Activated CD4-positive, alpha-beta T cell treated with anti-CD3 and anti-CD28 coated beads, Interleukin-2, amount 10 ng/mL, durations not matched to agents 7 days and 5 days (primary cell): ENCODE measurements at regions not wholly inside any gene's neighbourhood (a gene's known extent, or its start where the extent isn't known, plus 50 kb on each side); places are given as distances from the start of the nearest gene placed in this dataset.

Experiments
- CTCF ChIA-PET: fragments of 350-600 bp; sonication (Branson Sonifier 250); formaldehyde crosslinking; loops from one replicate; lab custom pipeline; 2021; ENCODE audit warnings: antibody characterized with exemption; lab: Charles Lee
- POLR2A ChIA-PET: fragments of 350-600 bp; sonication (Branson Sonifier 250); formaldehyde crosslinking; loops from one replicate; lab custom pipeline; 2021; ENCODE audit warnings: antibody characterized with exemption; lab: Charles Lee
- DNase-seq: peaks from one replicate; pipeline ENCODE4 v3.0.0-alpha.2; 2020
- H3K27ac Mint-ChIP-seq: one replicate; pipeline ENCODE4 v1.8.0; 2021; ENCODE audit warnings: mild to moderate bottlenecking, moderate library complexity, mixed read lengths
- H3K27me3 Mint-ChIP-seq: one replicate; pipeline ENCODE4 v1.8.0; 2021; ENCODE audit warnings: mixed read lengths
- H3K36me3 Mint-ChIP-seq: one replicate; pipeline ENCODE4 v1.8.0; 2021; ENCODE audit warnings: low read depth, mixed read lengths
- H3K4me1 Mint-ChIP-seq: one replicate; pipeline ENCODE4 v1.8.0; 2021; ENCODE audit warnings: mixed read lengths
- H3K4me3 Mint-ChIP-seq: one replicate; pipeline ENCODE4 v1.8.0; 2021; ENCODE audit warnings: mild to moderate bottlenecking, moderate library complexity, mixed read lengths
- H3K9me3 Mint-ChIP-seq: one replicate; pipeline ENCODE4 v1.8.0; 2021; ENCODE audit warnings: mixed read lengths

DNA sequence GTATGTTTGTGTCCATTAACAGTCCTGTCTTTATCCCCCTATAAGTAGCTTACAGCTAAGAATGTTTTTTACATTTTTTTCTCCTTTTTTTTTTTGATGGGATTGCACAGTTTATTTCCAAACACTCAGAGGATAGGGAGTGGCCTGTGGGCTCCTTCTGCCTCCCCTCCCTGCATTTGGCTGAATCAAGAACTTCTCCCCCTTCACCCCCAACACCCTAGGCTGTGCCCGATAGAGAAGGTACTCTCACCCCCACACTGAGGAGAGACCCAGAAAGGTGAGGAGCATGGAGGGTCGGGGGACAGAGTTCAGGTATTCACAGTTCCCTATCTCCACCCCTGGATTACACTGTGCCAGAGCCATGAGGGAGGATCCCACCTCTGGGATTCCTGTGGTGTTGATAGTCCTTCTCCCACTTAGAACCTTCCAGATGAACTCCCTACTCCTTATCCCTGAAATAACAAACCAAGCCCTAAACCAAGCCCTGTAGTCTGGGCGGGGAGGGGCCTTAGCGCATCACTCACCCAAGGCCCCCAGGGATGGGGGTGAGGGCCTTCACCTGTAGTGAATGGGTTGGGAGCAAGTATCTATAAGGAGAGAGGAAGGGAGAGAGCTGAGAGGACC is 97.1 kb downstream of the ADAMTS15 start:
- ChIA-PET POLR2A (no interaction called here), CTCF (no interaction called here)
- no peaks in the 10 kb centered on the region for H3K36me3 Mint-ChIP-seq
- H3K27ac Mint-ChIP-seq, result no peak overlapping the region
- DNase-seq, result no peak
- no peak overlapping the region for H3K4me3 Mint-ChIP-seq
- peaks cover 9% of the 10 kb centered on the region for H3K27me3 Mint-ChIP-seq
- no peaks in the 10 kb centered on the region for H3K4me1 Mint-ChIP-seq
- no peaks in the 10 kb centered on the region for H3K9me3 Mint-ChIP-seq

- no peak overlapping the region for H3K4me3 Mint-ChIP-seq
- no peaks in the 10 kb centered on the region for H3K4me1 Mint-ChIP-seq
- POLR2A ChIA-PET, result no interaction called here
- CTCF ChIA-PET, result no interaction called here
- no peaks in the 10 kb centered on the region for H3K9me3 Mint-ChIP-seq
- no peaks in the 10 kb centered on the region for H3K36me3 Mint-ChIP-seq
- no peak overlapping the region for H3K27ac Mint-ChIP-seq
- DNase-seq, result no peak
- peaks cover 7% of the 10 kb centered on the region for H3K27me3 Mint-ChIP-seq
Observed at GRCh38 chr11:130546438-130546837, 98.0 kb downstream of the ADAMTS15 start.

DNA sequence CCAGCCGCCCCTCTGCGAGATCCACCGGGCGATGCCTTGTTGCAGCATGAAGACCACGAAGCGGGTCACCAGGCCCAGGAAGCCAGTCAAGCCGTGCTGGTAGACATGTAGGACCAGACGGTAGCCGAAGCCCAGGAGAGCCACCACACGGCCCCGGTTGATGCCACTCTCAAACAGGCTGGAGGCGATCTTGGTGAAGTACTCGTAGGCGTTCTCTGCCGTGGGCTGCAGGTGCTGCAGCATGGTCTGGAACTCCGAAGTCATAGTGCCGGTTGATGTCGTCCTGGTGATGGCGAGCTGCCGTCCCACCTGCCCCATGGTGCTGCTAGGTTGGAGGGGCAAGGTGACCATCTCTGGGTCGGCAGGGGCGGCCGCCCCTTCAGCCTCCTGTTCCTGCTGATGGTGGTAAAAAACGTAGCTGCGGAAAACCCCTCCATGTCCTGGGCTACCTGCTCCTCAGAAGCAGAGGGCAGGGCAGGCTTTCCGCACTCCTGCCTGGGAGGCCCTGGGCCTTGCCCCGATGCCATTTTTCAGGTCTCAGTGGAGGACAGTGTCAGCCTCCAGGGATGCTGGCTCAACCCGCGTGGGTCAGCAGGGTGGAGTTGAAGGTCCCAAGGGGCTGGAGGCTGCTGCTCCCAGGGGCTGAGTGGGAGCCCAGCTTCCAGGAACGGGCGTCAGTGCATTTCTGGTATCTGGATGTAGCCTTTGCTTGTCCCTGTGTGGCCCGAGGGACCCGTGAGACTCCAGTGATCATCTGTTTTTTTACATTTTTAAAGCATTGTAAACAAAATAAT is 98.7 kb downstream of the ADAMTS15 start:
- H3K4me3 Mint-ChIP-seq, result no peak overlapping the region
- no peak overlapping the region for H3K27ac Mint-ChIP-seq
- H3K9me3 Mint-ChIP-seq, result no peaks in the 10 kb centered on the region
- no peaks in the 10 kb centered on the region for H3K4me1 Mint-ChIP-seq
- DNase-seq, result no peak
- POLR2A ChIA-PET, result no interaction called here
- CTCF ChIA-PET, result no interaction called here
- H3K27me3 Mint-ChIP-seq, result peaks cover 7% of the 10 kb centered on the region
- H3K36me3 Mint-ChIP-seq, result no peaks in the 10 kb centered on the region

DNA sequence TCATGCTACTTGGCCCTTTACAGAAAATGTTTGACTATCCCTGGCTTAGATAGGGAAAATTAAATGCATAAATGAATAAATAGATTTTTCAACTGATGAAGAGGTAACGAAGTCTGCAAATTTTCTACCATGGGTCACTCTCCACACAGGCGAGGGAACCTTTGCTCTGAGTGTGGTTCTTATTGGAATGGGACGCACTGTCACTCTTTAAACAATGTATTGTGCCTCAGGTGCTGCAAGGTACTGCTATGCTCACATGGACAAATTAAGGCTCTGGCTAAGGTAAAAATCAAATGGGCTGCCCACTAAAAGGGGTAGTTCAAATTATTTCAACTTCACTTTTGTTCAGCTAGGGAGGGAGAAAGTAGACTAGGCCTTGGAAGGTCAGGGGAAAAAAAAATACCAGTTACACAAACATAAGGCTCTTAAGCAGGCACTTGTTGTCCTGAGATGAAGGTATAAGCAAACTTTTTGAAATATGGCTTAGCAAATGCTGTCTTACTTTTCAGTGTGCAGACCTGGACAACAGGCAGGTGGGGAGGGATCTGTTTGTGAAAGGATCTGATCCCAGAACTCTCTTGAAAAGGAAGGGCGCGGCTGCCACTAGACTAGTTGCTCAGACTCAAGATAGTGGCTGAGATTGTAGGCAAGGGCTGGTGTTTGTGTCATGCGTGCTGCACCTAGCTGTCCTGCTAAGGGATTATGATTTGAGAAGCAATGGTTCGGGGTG is 99.5 kb downstream of the ADAMTS15 start:
- ChIA-PET POLR2A (no interaction called here), CTCF (interaction anchor here (1.6 kb wide), 1 partner anchor 17 kb away, joined by 3 read pairs; no protein-coding TSS in a partner anchor)
- Mint-ChIP-seq H3K4me1 (no peaks in the 10 kb centered on the region), H3K4me3 (no peak overlapping the region), H3K27me3 (peaks cover 4% of the 10 kb centered on the region), H3K27ac (no peak overlapping the region), H3K9me3 (no peaks in the 10 kb centered on the region), H3K36me3 (no peaks in the 10 kb centered on the region)
- no peak for DNase-seq

DNA sequence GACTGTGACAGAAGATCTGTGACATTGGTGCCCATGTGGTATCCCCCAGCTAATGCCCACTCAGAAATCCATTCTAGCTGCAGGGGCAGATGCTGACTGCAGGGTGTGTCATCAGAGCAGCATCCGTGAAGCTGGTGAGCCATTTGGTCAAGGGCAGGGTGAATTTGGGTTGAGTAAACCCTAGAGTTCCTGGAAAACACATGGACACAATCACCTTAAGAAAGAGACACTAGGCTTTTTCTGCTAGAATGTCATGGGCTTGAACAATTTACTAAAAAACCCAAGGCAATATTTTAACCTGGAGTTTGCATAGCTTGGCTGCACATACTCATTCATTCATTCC is 100.0 kb downstream of the ADAMTS15 start:
- H3K4me1 Mint-ChIP-seq, result no peaks in the 10 kb centered on the region
- CTCF ChIA-PET, result interaction anchor here (1.6 kb wide), 1 partner anchor 17 kb away, joined by 3 read pairs; no protein-coding TSS in a partner anchor
- no peak overlapping the region for H3K4me3 Mint-ChIP-seq
- no peaks in the 10 kb centered on the region for H3K9me3 Mint-ChIP-seq
- H3K27ac Mint-ChIP-seq, result no peak overlapping the region
- POLR2A ChIA-PET, result no interaction called here
- no peak for DNase-seq
- peaks cover 4% of the 10 kb centered on the region for H3K27me3 Mint-ChIP-seq
- no peaks in the 10 kb centered on the region for H3K36me3 Mint-ChIP-seq

DNA sequence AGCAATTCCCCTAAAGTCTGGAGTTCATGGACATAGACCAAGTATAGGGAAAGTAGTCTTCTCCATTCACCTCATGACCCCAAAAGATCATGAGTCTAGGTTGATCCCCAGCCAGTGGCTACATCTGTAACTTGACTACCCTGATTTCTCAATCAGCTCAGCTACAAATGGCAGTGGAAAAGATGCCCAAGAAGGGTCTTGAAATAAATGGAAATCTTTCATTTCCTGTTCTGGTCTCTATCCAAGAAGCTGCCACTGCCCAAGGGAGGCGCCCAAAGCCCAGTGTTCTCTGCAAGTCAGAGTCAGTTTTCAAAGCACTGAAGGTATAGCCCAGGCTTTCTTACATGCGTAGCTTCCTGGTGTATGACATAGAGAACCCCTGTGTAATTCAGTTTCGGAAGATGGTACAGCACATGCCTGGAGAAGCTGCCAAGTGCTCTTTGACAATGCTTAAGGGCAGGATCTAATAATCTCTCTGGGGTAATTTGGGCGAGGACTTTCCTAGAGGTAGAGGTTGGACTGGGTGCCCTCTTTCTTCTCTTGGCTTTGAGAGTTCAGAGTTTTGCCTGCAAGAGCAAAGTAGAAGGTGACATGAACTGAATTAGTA is 101.1 kb downstream of the ADAMTS15 start:
- Mint-ChIP-seq H3K27ac (no peak overlapping the region), H3K36me3 (no peaks in the 10 kb centered on the region), H3K4me3 (no peak overlapping the region), H3K9me3 (no peaks in the 10 kb centered on the region), H3K27me3 (peaks cover 4% of the 10 kb centered on the region), H3K4me1 (no peaks in the 10 kb centered on the region)
- DNase-seq, result no peak
- POLR2A ChIA-PET, result interaction anchor here (0.6 kb wide), 1 partner anchor 45 kb away, joined by 3 read pairs; no protein-coding TSS in a partner anchor
- CTCF ChIA-PET, result interaction anchor here (1.6 kb wide), 1 partner anchor 18 kb away, joined by 3 read pairs; no protein-coding TSS in a partner anchor

GRCh38 chr11:130550150-130550549 is 101.7 kb downstream of the ADAMTS15 start:
- Mint-ChIP-seq H3K36me3 (no peaks in the 10 kb centered on the region), H3K4me3 (no peak overlapping the region), H3K4me1 (no peaks in the 10 kb centered on the region), H3K9me3 (no peaks in the 10 kb centered on the region), H3K27ac (no peak overlapping the region), H3K27me3 (peaks cover 4% of the 10 kb centered on the region)
- ChIA-PET POLR2A (no interaction called here), CTCF (no interaction called here)
- no peak for DNase-seq

DNA sequence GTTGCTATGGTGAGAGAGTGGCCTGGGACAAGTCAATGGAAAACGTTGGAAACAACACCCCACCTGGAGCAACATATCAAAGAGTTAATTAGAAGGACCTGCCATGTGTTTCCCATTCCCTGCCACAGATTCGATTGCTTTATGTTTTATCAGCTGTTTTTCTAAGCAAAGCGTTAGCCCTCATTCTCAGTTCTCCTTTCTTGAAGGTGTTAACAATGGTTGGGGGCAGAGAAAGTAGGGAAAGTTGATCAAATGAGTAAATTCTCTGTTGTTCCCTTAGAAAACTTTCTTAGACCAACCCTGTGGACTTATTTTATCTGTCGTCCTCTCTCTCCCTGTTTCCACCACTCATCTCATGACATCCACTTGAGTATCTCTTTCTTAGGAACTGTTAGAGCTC is 102.5 kb downstream of the ADAMTS15 start:
- Mint-ChIP-seq H3K4me3 (no peak overlapping the region), H3K4me1 (no peaks in the 10 kb centered on the region), H3K9me3 (no peaks in the 10 kb centered on the region), H3K27ac (no peak overlapping the region), H3K36me3 (no peaks in the 10 kb centered on the region), H3K27me3 (peaks cover 6% of the 10 kb centered on the region)
- POLR2A ChIA-PET, result no interaction called here
- no peak for DNase-seq
- CTCF ChIA-PET, result no interaction called here

DNA sequence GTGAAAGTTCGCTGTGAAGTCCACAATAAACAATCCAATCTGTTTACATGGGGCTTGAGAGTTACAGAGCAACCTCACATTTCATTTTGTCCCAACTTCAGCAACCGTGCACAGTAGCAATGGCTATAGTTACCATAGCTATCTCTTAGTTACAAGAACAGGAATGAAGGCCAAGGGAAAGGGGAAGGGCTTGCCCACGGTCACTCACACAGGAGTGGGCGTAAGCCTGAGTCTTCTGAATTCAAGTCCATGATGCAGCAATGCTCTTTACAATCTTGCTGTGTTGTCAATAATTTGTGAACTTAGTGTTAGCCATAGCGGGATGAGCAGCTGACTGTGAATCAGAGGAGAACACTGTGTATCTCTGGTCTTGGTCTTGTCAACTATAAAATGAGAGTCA is 102.9 kb downstream of the ADAMTS15 start:
- no peak for DNase-seq
- POLR2A ChIA-PET, result no interaction called here
- H3K4me1 Mint-ChIP-seq, result no peaks in the 10 kb centered on the region
- peaks cover 6% of the 10 kb centered on the region for H3K27me3 Mint-ChIP-seq
- no peak overlapping the region for H3K4me3 Mint-ChIP-seq
- no peaks in the 10 kb centered on the region for H3K36me3 Mint-ChIP-seq
- no peaks in the 10 kb centered on the region for H3K9me3 Mint-ChIP-seq
- CTCF ChIA-PET, result no interaction called here
- H3K27ac Mint-ChIP-seq, result no peak overlapping the region

DNA sequence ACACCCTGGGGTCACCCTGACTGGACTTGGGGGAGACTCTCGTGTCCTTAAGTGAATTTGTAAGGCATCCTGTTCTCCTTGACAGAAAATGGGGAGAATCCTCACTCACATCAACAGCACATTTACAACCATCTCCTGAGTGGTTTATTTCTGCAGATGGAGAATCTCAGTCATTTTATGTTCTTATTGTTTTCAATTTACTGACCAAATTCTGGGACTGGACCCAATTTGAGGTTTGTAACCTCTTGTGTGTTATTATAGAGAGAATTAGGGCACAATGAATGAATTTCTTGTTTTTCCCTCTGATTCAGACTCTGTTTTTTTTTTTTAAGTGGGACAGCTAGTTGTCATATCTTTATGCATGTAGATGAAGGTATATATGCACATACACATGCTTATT is 104.9 kb downstream of the ADAMTS15 start:
- no peaks in the 10 kb centered on the region for H3K36me3 Mint-ChIP-seq
- no peaks in the 10 kb centered on the region for H3K4me1 Mint-ChIP-seq
- ChIA-PET CTCF (interaction anchor here (0.5 kb wide), 1 partner anchor 106 kb away, joined by 3 read pairs; no protein-coding TSS in a partner anchor), POLR2A (no interaction called here)
- no peak for DNase-seq
- no peaks in the 10 kb centered on the region for H3K9me3 Mint-ChIP-seq
- H3K27me3 Mint-ChIP-seq, result peaks cover 10% of the 10 kb centered on the region
- no peak overlapping the region for H3K27ac Mint-ChIP-seq
- H3K4me3 Mint-ChIP-seq, result no peak overlapping the region

DNA sequence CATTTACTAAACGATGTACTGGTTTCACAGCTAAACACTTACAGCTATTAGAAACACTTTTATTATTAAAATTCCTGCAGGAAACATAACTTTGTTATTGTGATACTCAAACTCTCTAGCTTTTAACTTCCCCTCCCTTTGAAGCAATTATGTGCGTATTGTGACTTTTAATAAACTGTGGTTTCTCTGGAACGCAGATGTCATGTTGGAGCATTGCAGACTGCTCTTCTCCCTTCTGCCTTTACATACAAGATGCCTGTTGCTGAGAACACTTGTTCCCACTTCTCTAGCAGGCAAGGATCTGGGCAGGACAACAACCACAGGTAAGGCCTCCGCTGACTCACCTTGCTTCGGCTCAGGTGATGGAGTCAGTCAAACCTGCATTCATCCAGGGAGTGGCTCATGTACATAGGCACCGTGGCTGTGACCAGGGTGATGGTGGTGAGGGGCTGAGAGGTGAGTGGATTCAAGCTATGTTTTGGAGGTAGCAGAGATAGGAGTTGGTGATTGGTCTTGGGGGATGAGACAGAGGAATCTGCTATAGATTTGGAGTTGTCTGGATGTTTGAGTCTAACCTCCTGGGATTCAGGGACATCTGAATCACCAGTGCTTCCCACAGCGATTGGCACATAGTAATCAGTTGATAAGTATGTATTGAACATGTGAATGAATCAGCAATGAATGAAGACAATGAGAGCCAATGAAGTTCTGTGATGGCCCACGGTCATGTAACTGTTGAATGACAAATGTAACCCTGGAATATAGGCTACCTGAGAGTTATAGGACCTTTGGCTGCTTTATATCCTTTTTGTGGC is 106.0 kb downstream of the ADAMTS15 start:
- Mint-ChIP-seq H3K4me1 (no peaks in the 10 kb centered on the region), H3K36me3 (no peaks in the 10 kb centered on the region), H3K4me3 (no peak overlapping the region), H3K27me3 (peaks cover 11% of the 10 kb centered on the region), H3K27ac (no peak overlapping the region), H3K9me3 (no peaks in the 10 kb centered on the region)
- CTCF ChIA-PET, result interaction anchor here (0.5 kb wide), 1 partner anchor 105 kb away, joined by 3 read pairs; no protein-coding TSS in a partner anchor
- DNase-seq, result no peak
- POLR2A ChIA-PET, result no interaction called here

- Mint-ChIP-seq H3K27me3 (peaks cover 11% of the 10 kb centered on the region), H3K4me1 (no peaks in the 10 kb centered on the region), H3K27ac (no peak overlapping the region), H3K9me3 (no peaks in the 10 kb centered on the region), H3K4me3 (no peak overlapping the region), H3K36me3 (no peaks in the 10 kb centered on the region)
- ChIA-PET POLR2A (no interaction called here), CTCF (interaction anchor here (1.3 kb wide), 1 partner anchor 53 kb away, joined by 3 read pairs; no protein-coding TSS in a partner anchor)
- no peak for DNase-seq
Observed at GRCh38 chr11:130555251-130555841, 106.9 kb downstream of the ADAMTS15 start.
